GM19351 (cell line): ENCODE measurements at regions not wholly inside any gene's neighbourhood (a gene's known extent, or its start where the extent isn't known, plus 50 kb on each side); places are given as distances from the start of the nearest gene placed in this dataset.
"Not testable (repeated sequence)": the region's sequence is repeated elsewhere in the genome, so short reads cannot be mapped to it uniquely, and the experiment has no call there.

Experiments
- ATAC-seq: cut with Tn5 transposase; IDR thresholded peaks from one replicate; pipeline ENCODE4 v1.9.1; 2021; ENCODE audit warnings: mild to moderate bottlenecking, moderate library complexity; ENCODE audit not compliant: unreplicated experiment

GRCh38 chr16:52113533-52114183 lies 433.3 kb downstream of the TOX3 start:
- no peak for ATAC-seq

GRCh38 chr16:52104993-52105392 lies 441.9 kb downstream of the TOX3 start:
- ATAC-seq = not testable (repeated sequence)

GRCh38 chr16:52103791-52104190 lies 443.2 kb downstream of the TOX3 start:
- no peak for ATAC-seq

GRCh38 chr16:52101246-52101645 lies 445.7 kb downstream of the TOX3 start:
- no peak for ATAC-seq

- ATAC-seq = no peak
These were observed 447.6 kb downstream of the TOX3 start for GRCh38 chr16:52099382-52099781.

- no peak for ATAC-seq
These were observed 451.5 kb downstream of the TOX3 start for GRCh38 chr16:52095471-52095870.

GRCh38 chr16:52092126-52092525 lies 454.8 kb downstream of the TOX3 start:
- no peak for ATAC-seq

- no peak for ATAC-seq
These were observed 456.9 kb downstream of the TOX3 start for GRCh38 chr16:52090080-52090479.

- no peak for ATAC-seq
These were observed 457.5 kb downstream of the TOX3 start for GRCh38 chr16:52089476-52089875.

GRCh38 chr16:52086901-52087300 lies 460.0 kb downstream of the TOX3 start:
- no peak for ATAC-seq

- no peak for ATAC-seq
These were observed 468.0 kb downstream of the TOX3 start for GRCh38 chr16:52078716-52079655.

- no peak for ATAC-seq
These were observed 469.3 kb downstream of the TOX3 start for GRCh38 chr16:52077607-52078006.

GRCh38 chr16:52076801-52077201 lies 470.1 kb downstream of the TOX3 start:
- ATAC-seq = no peak

GRCh38 chr16:52076332-52076731 lies 470.6 kb downstream of the TOX3 start:
- no peak for ATAC-seq

GRCh38 chr16:52074133-52074532 lies 472.8 kb downstream of the TOX3 start:
- ATAC-seq = no peak

GRCh38 chr16:52073024-52073423 lies 473.9 kb downstream of the TOX3 start:
- no peak for ATAC-seq

- no peak for ATAC-seq
These were observed 475.8 kb downstream of the TOX3 start for GRCh38 chr16:52071101-52071500.

- no peak for ATAC-seq
These were observed 476.4 kb downstream of the TOX3 start for GRCh38 chr16:52070341-52071057.

GRCh38 chr16:52069866-52070265 lies 477.1 kb downstream of the TOX3 start:
- ATAC-seq = no peak

GRCh38 chr16:52068447-52069074 lies 478.4 kb downstream of the TOX3 start:
- ATAC-seq = no peak

GRCh38 chr16:52066962-52067361 lies 480.0 kb downstream of the TOX3 start:
- no peak for ATAC-seq
